Bronchial epithelial cell (primary cell): ENCODE measurements at regions not wholly inside any gene's neighbourhood (a gene's known extent, or its start where the extent isn't known, plus 50 kb on each side); places are given as distances from the start of the nearest gene placed in this dataset.
A peak's percentile ranks its signal among the peaks of the same experiment; 100 is the strongest.

ENCODE experiments used
- DNase-seq: peaks from one replicate; pipeline ENCODE4 v3.0.0-alpha.2; 2010; ENCODE audit warnings: low read depth
- FAIRE-seq: peaks from 2 replicates; lab custom pipeline; 2011; peaks lifted over from hg19 to GRCh38; lab: Jason Lieb, UNC
- H3K27me3 ChIP-seq: 2 replicates; pipeline ENCODE4 v1.5.1; 2011; ENCODE audit warnings: low read length; ENCODE audit not compliant: control insufficient read depth, insufficient read depth
- H3K36me3 ChIP-seq: 2 replicates; pipeline ENCODE4 v1.5.1; 2011; ENCODE audit warnings: low read length; ENCODE audit not compliant: control insufficient read depth, insufficient read depth
- H3K4me3 ChIP-seq: 2 replicates; pipeline ENCODE4 v1.5.1; 2011; ENCODE audit warnings: mild to moderate bottlenecking, low read depth, low read length, control low read depth
- TF ChIP-seq, protein P1 (sequence below): IDR thresholded peaks from 2 replicates; pipeline ENCODE4 v1.5.1; 2011; ENCODE audit warnings: mild to moderate bottlenecking, moderate library complexity, low read length, control low read depth, inconsistent platforms; ENCODE audit not compliant: insufficient read depth, severe bottlenecking

DNA sequence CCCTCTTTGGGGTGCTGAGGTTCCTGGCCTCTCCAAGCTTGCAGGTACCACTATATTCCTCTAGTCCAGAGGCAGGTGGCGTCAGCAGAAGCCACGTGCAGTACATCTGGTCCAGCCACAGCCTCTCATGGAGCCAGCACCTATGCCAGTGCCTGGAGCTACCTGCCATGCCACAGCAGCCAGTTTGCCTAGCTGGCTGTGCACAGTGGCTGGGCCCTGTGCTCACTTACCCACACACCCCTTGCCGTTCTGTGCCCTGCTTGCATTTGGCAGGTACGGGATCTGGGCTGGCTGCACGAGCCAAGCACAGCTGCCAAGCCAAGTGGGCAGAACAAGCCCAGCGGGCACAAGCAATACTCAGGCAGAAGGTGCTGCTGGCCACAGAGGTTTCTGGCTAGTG lies 601.1 kb downstream of the EPHA5 start:
- no peaks in the 10 kb centered on the region for H3K36me3 ChIP-seq
- no peak for DNase-seq
- TF ChIP-seq, protein P1, sequence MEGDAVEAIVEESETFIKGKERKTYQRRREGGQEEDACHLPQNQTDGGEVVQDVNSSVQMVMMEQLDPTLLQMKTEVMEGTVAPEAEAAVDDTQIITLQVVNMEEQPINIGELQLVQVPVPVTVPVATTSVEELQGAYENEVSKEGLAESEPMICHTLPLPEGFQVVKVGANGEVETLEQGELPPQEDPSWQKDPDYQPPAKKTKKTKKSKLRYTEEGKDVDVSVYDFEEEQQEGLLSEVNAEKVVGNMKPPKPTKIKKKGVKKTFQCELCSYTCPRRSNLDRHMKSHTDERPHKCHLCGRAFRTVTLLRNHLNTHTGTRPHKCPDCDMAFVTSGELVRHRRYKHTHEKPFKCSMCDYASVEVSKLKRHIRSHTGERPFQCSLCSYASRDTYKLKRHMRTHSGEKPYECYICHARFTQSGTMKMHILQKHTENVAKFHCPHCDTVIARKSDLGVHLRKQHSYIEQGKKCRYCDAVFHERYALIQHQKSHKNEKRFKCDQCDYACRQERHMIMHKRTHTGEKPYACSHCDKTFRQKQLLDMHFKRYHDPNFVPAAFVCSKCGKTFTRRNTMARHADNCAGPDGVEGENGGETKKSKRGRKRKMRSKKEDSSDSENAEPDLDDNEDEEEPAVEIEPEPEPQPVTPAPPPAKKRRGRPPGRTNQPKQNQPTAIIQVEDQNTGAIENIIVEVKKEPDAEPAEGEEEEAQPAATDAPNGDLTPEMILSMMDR = no peak
- no peak overlapping the region for H3K4me3 ChIP-seq
- H3K27me3 ChIP-seq = no peaks in the 10 kb centered on the region
- FAIRE-seq = no peak

DNA sequence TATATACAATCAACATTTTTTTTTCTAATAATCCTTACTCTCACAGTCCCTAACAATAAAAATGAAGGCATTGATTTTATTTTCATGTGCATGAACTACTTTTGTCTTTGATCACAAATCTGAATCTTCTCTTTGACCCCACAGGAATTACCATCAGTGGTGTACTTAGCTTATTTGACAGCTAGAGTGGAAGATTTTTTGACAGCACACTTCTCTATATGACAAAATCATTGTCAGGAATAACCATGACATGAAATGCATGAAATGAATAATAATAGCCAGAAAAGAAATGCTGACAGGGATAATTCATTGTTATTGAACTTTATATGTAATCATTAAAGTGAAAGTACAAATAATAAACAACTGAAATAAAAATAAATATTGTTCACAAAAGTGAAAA lies 604.2 kb downstream of the EPHA5 start:
- FAIRE-seq = no peak
- Histone ChIP-seq H3K36me3 (no peaks in the 10 kb centered on the region), H3K27me3 (no peaks in the 10 kb centered on the region), H3K4me3 (no peak overlapping the region)
- TF ChIP-seq, protein P1 = no peak
- no peak for DNase-seq

DNA sequence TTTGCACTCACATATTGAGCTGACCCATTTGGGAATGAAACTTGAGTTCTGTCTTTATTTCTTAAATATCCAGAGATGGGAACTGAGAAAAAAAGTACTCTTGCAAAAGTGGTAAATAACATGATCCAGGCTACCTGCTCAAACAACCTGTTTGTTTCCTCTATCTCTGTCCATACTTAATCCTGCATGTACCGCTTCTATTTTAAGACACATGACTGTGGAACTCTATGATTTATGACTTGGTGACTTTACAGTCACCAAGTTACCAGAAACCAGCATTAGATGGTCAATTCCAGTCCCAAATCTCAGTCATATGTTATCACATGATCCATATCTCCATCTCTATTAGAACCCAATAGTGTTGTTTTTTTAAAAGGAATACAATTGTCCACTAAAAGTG lies 606.7 kb downstream of the EPHA5 start:
- Histone ChIP-seq H3K4me3 (no peak overlapping the region), H3K36me3 (no peaks in the 10 kb centered on the region), H3K27me3 (no peaks in the 10 kb centered on the region)
- DNase-seq = no peak
- TF ChIP-seq, protein P1 = no peak
- no peak for FAIRE-seq

DNA sequence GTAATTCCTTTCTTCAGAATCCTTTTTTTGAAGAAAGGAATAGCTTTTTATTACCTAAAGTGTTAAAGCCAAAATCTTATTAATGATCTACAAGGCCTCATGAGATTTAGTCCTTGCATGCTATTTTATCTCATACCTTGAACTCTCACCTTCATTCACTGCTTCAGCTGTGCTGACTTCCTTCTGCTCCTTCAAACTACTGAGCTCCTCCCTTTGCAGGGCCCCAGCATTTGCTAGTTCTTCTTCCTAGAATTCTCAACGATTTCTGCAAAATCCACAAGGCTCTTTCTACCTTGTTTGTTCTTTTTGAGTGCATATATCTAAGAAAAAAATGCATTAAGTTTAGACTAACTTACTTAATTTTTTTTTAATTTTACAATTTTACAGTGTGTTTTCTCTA lies 619.5 kb downstream of the EPHA5 start:
- no peak overlapping the region for H3K4me3 ChIP-seq
- FAIRE-seq (no peak), DNase-seq (no peak)
- TF ChIP-seq, protein P1 = no peak
- no peaks in the 10 kb centered on the region for H3K27me3 ChIP-seq
- H3K36me3 ChIP-seq = no peaks in the 10 kb centered on the region

DNA sequence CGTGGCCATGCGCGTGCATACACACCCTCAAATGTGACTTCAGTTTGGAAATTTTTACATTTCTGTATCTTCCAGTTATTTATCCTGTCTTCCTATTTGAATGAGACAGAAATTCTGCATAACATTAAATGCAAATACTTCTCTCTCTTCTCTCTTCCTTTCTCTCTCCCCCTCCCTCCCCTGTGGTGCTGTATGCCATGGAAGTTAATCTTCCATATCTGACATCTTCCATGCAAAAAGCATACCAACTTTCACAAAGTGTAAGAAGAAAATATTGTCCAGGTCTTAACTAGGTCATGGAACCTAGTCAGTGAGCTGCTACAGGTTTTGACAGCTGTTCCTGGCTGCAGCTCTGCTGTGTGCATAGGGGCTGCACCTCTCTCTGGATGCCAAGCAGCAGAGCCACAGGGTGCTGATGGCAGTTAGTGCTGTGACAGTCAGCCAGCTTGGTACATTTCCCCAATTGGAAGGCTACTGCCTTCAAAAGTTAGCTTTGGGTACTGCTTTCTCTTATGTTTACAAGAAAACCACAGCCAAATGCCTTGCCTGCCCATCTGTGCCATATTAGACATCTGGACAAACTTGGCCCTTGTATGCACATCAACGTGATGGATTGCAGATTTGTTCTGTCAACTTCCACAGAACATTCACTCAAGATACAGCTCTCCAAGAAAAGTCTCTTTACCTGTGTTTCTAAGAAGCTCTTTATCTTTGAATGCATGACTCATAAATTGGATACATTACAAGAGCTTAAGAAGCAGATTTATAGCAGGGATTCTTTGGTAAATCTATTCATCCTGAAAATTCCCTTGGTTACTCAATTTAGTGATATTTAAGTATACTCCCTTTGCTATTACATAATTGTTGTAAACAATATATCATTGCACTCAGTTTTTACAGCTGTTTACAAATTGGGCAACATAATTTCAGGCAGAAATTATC lies 623.8 kb downstream of the EPHA5 start:
- Histone ChIP-seq H3K36me3 (no peaks in the 10 kb centered on the region), H3K27me3 (no peaks in the 10 kb centered on the region), H3K4me3 (no peak overlapping the region)
- FAIRE-seq (no peak), DNase-seq (peak; percentile 28)
- TF ChIP-seq, protein P1 = no peak

DNA sequence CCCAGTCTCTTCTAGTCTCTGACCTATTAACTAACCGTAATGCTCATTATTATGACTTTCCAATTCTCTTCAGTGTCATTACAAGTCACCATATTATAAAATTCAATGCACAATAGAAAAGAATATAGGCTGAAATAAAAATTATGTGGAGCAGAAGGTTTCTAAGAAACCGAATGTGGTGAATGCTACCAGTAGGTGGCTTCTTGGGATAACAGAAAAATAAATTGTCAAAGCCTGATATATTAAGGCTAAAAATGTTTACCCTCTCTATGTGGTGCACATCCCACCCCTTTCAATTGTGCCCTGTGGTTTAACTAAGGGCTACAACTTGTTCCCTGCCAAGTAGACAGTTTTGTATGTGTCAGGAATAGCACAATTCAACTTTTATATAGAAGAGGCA lies 624.6 kb upstream of the TECRL start:
- Histone ChIP-seq H3K4me3 (no peak overlapping the region), H3K27me3 (no peaks in the 10 kb centered on the region), H3K36me3 (no peaks in the 10 kb centered on the region)
- TF ChIP-seq, protein P1 = no peak
- no peak for FAIRE-seq
- no peak for DNase-seq
